PC-3 (cell line): ENCODE measurements at regions not wholly inside any gene's neighbourhood (a gene's known extent, or its start where the extent isn't known, plus 50 kb on each side); places are given as distances from the start of the nearest gene placed in this dataset.

Experiments used
- ATAC-seq: fragments of 200-7000 bp; cut with Tn5 transposase; 2 replicates; pipeline ENCODE4 v1.9.1; 2020; ENCODE audit warnings: mild to moderate bottlenecking, moderate library complexity
- BruUV-seq: library from RNA; stranded (reverse); fragments of 400-500 nt; replicated peaks from 2 replicates; lab custom pipeline; 2021; lab: Mats Ljungman, UMichigan
- CTCF ChIA-PET: fragments of 300-600 bp; sonication (Branson Sonifier 250); formaldehyde crosslinking; loops from one replicate; lab custom pipeline; 2022; ENCODE audit warnings: antibody characterized with exemption; lab: Charles Lee
- POLR2A ChIA-PET: fragments of 300-600 bp; sonication (Branson Sonifier 250); formaldehyde crosslinking; loops from one replicate; lab custom pipeline; 2022; ENCODE audit warnings: antibody characterized with exemption; ENCODE audit not compliant: unreplicated experiment; lab: Charles Lee
- DNase-seq: peaks from one replicate; pipeline ENCODE4 v3.0.0-alpha.2; 2015
- H2AFZ ChIP-seq: fragments of 300-600 bp; sonication (generic); 2 replicates; pipeline ENCODE4 v1.6.0; 2016; ENCODE audit warnings: antibody characterized with exemption, low read length
- H3F3A ChIP-seq: fragments of 300-600 bp; sonication (generic); one replicate; pipeline ENCODE4 v1.6.0; 2017; ENCODE audit warnings: antibody characterized with exemption, low read length, control low read depth, mild to moderate bottlenecking; ENCODE audit not compliant: unreplicated experiment
- H3K27ac ChIP-seq: fragments of 300-600 bp; sonication (generic); 2 replicates; pipeline ENCODE4 v1.5.1; 2016; ENCODE audit warnings: mild to moderate bottlenecking, low read length
- H3K27me3 ChIP-seq: fragments of 300-600 bp; sonication (generic); 2 replicates; pipeline ENCODE4 v1.6.1; 2016; ENCODE audit warnings: low read length, mixed read lengths
- H3K36me3 ChIP-seq: fragments of 300-600 bp; sonication (generic); 2 replicates; pipeline ENCODE4 v1.6.1; 2016; ENCODE audit warnings: low read depth, mixed run types, low read length, mixed read lengths
- H3K4me1 ChIP-seq: fragments of 300-600 bp; sonication (generic); 2 replicates; pipeline ENCODE4 v1.5.1; 2016; ENCODE audit warnings: low read length; ENCODE audit not compliant: insufficient read depth
- H3K4me2 ChIP-seq: fragments of 300-600 bp; sonication (generic); 2 replicates; pipeline ENCODE4 v1.6.0; 2016; ENCODE audit warnings: low read length
- H3K4me3 ChIP-seq: fragments of 300-600 bp; sonication (generic); 2 replicates; pipeline ENCODE4 v1.5.1; 2016; ENCODE audit warnings: mild to moderate bottlenecking, low read length, mixed read lengths
- H3K79me2 ChIP-seq: fragments of 300-600 bp; sonication (generic); 2 replicates; pipeline ENCODE4 v1.6.1; 2017; ENCODE audit warnings: low read length, mixed read lengths
- H3K9ac ChIP-seq: fragments of 300-600 bp; sonication (generic); 2 replicates; pipeline ENCODE4 v1.6.0; 2016; ENCODE audit warnings: mild to moderate bottlenecking, low read length
- H3K9me2 ChIP-seq: fragments of 300-600 bp; sonication (generic); replicated peaks from 2 replicates; pipeline ENCODE4 v1.6.1; 2016; ENCODE audit warnings: mixed run types, low read length, mixed read lengths
- H3K9me3 ChIP-seq: fragments of 300-600 bp; sonication (generic); 2 replicates; pipeline ENCODE4 v1.6.1; 2016; ENCODE audit warnings: low read length, mixed read lengths
- H4K20me1 ChIP-seq: fragments of 300-600 bp; sonication (generic); 2 replicates; pipeline ENCODE4 v1.6.1; 2016; ENCODE audit warnings: low read length, mixed read lengths
- EZH2 ChIP-seq: fragments of 300-600 bp; sonication (generic); IDR thresholded peaks from one replicate; pipeline ENCODE4 v1.6.1; 2017; ENCODE audit warnings: antibody characterized with exemption, mild to moderate bottlenecking, low read length; ENCODE audit not compliant: unreplicated experiment
- EZH2phosphoT487 ChIP-seq: fragments of 300-600 bp; sonication (generic); IDR thresholded peaks from 2 replicates; pipeline ENCODE4 v1.6.1; 2018; ENCODE audit warnings: mild to moderate bottlenecking, antibody characterized with exemption, low read length, borderline replicate concordance
- intact Hi-C: fragments of 100-400 bp; cut with micrococcal nuclease; formaldehyde crosslinking; loops from 2 replicates; pipeline ENCODE4 v1.9.0; 2023
- TF ChIP-seq, protein P1 (sequence below): fragments of 300-600 bp; sonication (generic); conservative IDR thresholded peaks from 2 replicates; pipeline ENCODE4 v1.5.1; 2017; ENCODE audit warnings: antibody characterized with exemption, low read depth, mild to moderate bottlenecking, low read length

DNA sequence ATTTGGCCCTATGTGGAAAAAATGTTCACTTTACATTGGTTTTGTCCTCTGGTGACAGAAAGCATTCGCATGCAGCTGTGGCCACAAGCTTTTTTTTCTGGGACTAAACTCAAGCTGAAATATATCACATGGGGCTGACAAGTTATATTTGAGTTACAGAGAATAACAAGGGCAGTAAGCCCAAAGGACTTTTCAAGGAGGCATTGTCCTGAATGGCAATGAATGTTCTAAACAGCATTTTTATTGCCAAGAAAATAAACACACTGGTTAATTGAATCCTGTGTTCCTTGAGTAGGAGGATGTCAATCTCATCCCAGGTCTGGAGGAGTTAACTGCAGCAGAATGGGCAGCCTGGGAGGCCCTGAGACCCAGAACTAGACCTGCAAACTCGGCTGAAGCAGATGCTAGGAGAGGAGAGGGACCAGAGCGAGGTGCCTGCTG, 114.5 kb downstream of the COPRS start:
- Histone ChIP-seq H3K4me3 (no peak overlapping the region), H3F3A (no peaks in the 10 kb centered on the region), H3K9me2 (no peaks in the 10 kb centered on the region), H2AFZ (no peak overlapping the region), H3K9ac (no peak overlapping the region), H4K20me1 (no peaks in the 10 kb centered on the region), H3K79me2 (no peaks in the 10 kb centered on the region), H3K9me3 (no peaks in the 10 kb centered on the region), H3K27ac (no peak overlapping the region), H3K4me2 (no peak overlapping the region), H3K36me3 (no peaks in the 10 kb centered on the region), H3K4me1 (no peaks in the 10 kb centered on the region), H3K27me3 (no peaks in the 10 kb centered on the region)
- intact Hi-C loops = no loop called here
- DNase-seq = no peak
- CTCF ChIA-PET = no interaction called here
- TF ChIP-seq, protein P1, sequence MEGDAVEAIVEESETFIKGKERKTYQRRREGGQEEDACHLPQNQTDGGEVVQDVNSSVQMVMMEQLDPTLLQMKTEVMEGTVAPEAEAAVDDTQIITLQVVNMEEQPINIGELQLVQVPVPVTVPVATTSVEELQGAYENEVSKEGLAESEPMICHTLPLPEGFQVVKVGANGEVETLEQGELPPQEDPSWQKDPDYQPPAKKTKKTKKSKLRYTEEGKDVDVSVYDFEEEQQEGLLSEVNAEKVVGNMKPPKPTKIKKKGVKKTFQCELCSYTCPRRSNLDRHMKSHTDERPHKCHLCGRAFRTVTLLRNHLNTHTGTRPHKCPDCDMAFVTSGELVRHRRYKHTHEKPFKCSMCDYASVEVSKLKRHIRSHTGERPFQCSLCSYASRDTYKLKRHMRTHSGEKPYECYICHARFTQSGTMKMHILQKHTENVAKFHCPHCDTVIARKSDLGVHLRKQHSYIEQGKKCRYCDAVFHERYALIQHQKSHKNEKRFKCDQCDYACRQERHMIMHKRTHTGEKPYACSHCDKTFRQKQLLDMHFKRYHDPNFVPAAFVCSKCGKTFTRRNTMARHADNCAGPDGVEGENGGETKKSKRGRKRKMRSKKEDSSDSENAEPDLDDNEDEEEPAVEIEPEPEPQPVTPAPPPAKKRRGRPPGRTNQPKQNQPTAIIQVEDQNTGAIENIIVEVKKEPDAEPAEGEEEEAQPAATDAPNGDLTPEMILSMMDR = no peak
- no peak for TF ChIP-seq EZH2phosphoT487
- TF ChIP-seq EZH2 = no peak
- BruUV-seq = no TSS peak
- ATAC-seq = no peak
- POLR2A ChIA-PET = no interaction called here

DNA sequence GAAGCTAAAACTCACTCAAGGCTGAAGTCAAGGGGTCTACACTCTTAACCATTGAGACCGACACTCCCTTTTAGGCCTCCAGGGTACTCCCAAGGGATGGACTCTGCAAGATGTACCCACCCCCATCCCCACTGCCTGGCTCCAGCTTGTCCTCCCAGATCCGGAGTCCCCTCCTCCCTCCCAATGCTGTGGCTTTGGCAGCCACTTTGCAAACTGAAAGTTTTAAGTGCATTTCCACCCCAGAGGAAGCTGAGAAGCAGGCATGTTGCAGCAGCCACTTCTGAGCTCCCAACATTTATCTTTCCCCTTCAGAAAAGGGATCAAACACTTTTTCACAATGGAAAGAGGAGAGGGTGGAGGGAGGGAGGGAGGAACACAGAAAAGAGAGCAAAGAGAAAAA, 115.2 kb downstream of the COPRS start:
- BruUV-seq = no TSS peak
- DNase-seq (no peak), ATAC-seq (no peak)
- Histone ChIP-seq H3K4me2 (no peak overlapping the region), H3K9me2 (no peaks in the 10 kb centered on the region), H3K27me3 (no peaks in the 10 kb centered on the region), H3K4me1 (no peaks in the 10 kb centered on the region), H3K79me2 (no peaks in the 10 kb centered on the region), H3F3A (no peaks in the 10 kb centered on the region), H3K9me3 (no peaks in the 10 kb centered on the region), H3K9ac (no peak overlapping the region), H2AFZ (no peak overlapping the region), H3K4me3 (no peak overlapping the region), H3K36me3 (no peaks in the 10 kb centered on the region), H3K27ac (no peak overlapping the region), H4K20me1 (no peaks in the 10 kb centered on the region)
- intact Hi-C loops = no loop called here
- POLR2A ChIA-PET = interaction anchor here (0.5 to 0.8 kb wide), 2 partner anchors 37 to 113 kb away, joined by 3 to 5 read pairs; no protein-coding TSS in a partner anchor
- TF ChIP-seq, protein P1 = no peak
- no peak for TF ChIP-seq EZH2phosphoT487
- CTCF ChIA-PET = no interaction called here

DNA sequence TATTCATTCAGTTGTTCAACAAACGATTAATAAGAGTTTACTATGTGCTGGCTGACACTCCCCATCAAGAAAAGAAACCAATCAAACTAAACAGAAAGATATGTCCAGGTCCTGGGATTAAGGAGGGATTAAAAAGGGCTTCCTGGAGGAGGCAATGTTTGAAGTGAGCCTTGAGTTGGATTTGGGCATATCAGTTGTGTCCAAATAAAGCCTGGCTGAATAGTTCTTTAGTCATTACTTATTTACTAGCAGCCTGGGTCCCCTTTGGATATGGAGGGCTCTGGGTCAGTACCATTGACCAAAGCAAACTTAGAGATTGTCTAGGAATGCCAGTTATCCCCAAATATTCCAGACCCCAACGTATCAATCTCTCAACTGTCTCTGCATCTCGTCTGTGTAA, 117.7 kb downstream of the COPRS start:
- no peak overlapping the region for H3K4me3 ChIP-seq
- H3K27me3 ChIP-seq = no peaks in the 10 kb centered on the region
- DNase-seq (no peak), ATAC-seq (no peak)
- no peak overlapping the region for H2AFZ ChIP-seq
- no TSS peak for BruUV-seq
- POLR2A ChIA-PET = no interaction called here
- H3K4me1 ChIP-seq = no peaks in the 10 kb centered on the region
- no peaks in the 10 kb centered on the region for H3K79me2 ChIP-seq
- H3F3A ChIP-seq = no peaks in the 10 kb centered on the region
- no peaks in the 10 kb centered on the region for H4K20me1 ChIP-seq
- no peaks in the 10 kb centered on the region for H3K9me2 ChIP-seq
- H3K27ac ChIP-seq = no peak overlapping the region
- no peak overlapping the region for H3K4me2 ChIP-seq
- intact Hi-C loops = no loop called here
- H3K9ac ChIP-seq = no peak overlapping the region
- H3K9me3 ChIP-seq = no peaks in the 10 kb centered on the region
- CTCF ChIA-PET = no interaction called here
- no peaks in the 10 kb centered on the region for H3K36me3 ChIP-seq
- TF ChIP-seq, protein P1 = no peak
- TF ChIP-seq EZH2 (no peak), EZH2phosphoT487 (no peak)
